ENCODE measurements at regions not wholly inside any gene's neighbourhood (a gene's known extent, or its start where the extent isn't known, plus 50 kb on each side); places are given as distances from the start of the nearest gene placed in this dataset.

DNA sequence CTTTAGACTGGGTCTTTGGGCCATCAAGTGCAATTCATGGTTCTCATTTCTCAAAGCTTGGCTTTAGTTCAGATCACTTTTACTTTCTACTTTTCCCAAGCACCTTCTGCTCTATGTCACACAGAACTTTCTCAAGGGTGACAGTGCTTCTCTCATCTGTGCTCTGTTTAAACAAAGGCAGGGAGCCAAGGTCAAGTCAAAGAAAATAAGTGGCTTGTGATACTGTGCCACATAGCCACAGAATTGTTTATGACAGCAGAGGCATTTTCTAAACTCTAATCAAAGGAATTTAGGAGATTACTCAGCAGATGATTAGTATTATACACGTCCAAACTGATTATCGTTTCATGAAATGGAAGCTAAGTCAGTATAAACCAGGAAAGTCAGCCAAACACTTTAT is 348.0 kb downstream of the HDGFL1 start:
- no peaks in the 10 kb centered on the region for H3K79me2 ChIP-seq (ENCODE audit: insufficient read depth, low read length)
- H2AFZ ChIP-seq (ENCODE audit: low read length), result no peak overlapping the region
- H3K9me3 ChIP-seq (ENCODE audit: low read length), result no peaks in the 10 kb centered on the region
- no peak overlapping the region for H3K4me3 ChIP-seq (ENCODE audit: low read depth, low read length, poor library complexity, severe bottlenecking)
- no peak overlapping the region for H3K9ac ChIP-seq (ENCODE audit: low read length)
- no peak overlapping the region for H3K27ac ChIP-seq (ENCODE audit: low read depth, low read length, poor library complexity, severe bottlenecking)
- H3K4me2 ChIP-seq (ENCODE audit: low read length), result no peak overlapping the region
- H3K27me3 ChIP-seq (ENCODE audit: insufficient read depth, low read length), result no peaks in the 10 kb centered on the region
- no peaks in the 10 kb centered on the region for H3F3A ChIP-seq (ENCODE audit: insufficient read depth, low read length)
- no peaks in the 10 kb centered on the region for H4K20me1 ChIP-seq (ENCODE audit: insufficient read depth, low read length)
- no peaks in the 10 kb centered on the region for H3K9me2 ChIP-seq (ENCODE audit: low read depth, low read length)
- no peaks in the 10 kb centered on the region for H3K36me3 ChIP-seq (ENCODE audit: insufficient read depth, low read length)
- H3K4me1 ChIP-seq (ENCODE audit: insufficient read depth, low read length, severe bottlenecking), result no peaks in the 10 kb centered on the region
- TF ChIP-seq, protein P1, sequence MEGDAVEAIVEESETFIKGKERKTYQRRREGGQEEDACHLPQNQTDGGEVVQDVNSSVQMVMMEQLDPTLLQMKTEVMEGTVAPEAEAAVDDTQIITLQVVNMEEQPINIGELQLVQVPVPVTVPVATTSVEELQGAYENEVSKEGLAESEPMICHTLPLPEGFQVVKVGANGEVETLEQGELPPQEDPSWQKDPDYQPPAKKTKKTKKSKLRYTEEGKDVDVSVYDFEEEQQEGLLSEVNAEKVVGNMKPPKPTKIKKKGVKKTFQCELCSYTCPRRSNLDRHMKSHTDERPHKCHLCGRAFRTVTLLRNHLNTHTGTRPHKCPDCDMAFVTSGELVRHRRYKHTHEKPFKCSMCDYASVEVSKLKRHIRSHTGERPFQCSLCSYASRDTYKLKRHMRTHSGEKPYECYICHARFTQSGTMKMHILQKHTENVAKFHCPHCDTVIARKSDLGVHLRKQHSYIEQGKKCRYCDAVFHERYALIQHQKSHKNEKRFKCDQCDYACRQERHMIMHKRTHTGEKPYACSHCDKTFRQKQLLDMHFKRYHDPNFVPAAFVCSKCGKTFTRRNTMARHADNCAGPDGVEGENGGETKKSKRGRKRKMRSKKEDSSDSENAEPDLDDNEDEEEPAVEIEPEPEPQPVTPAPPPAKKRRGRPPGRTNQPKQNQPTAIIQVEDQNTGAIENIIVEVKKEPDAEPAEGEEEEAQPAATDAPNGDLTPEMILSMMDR (IDR thresholded peaks at IDR 0.05; ENCODE audit: low read length), result no peak

DNA sequence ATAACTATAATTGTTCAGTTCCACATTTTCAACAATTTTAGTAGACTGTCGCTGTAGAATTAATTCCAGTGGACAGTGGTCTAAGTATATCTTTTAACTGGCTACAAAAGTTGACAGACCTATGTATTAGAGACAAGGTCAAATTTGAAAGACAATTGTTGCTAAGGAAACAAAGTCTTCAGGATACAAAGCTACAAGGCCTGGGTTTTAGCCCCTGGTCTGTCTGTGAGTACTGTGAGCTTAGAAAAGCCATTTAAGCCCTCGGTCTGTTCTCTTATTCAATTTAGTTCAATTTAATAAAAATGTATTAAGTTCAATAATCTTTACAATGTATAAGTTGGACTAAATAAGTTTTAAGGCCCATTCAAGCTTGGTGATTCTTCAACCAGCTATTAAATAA is 352.5 kb downstream of the HDGFL1 start:
- H3K4me3 ChIP-seq (ENCODE audit: low read depth, low read length, poor library complexity, severe bottlenecking), result no peak overlapping the region
- no peaks in the 10 kb centered on the region for H3K27me3 ChIP-seq (ENCODE audit: insufficient read depth, low read length)
- H3K4me1 ChIP-seq (ENCODE audit: insufficient read depth, low read length, severe bottlenecking), result no peaks in the 10 kb centered on the region
- H4K20me1 ChIP-seq (ENCODE audit: insufficient read depth, low read length), result no peaks in the 10 kb centered on the region
- no peak overlapping the region for H3K9ac ChIP-seq (ENCODE audit: low read length)
- no peaks in the 10 kb centered on the region for H3K36me3 ChIP-seq (ENCODE audit: insufficient read depth, low read length)
- no peak overlapping the region for H2AFZ ChIP-seq (ENCODE audit: low read length)
- H3F3A ChIP-seq (ENCODE audit: insufficient read depth, low read length), result no peaks in the 10 kb centered on the region
- no peaks in the 10 kb centered on the region for H3K9me2 ChIP-seq (ENCODE audit: low read depth, low read length)
- no peak for TF ChIP-seq EZH2 (IDR thresholded peaks at IDR 0.05; ENCODE audit: borderline replicate concordance, low read length)
- TF ChIP-seq, protein P1 (IDR thresholded peaks at IDR 0.05; ENCODE audit: low read length), result no peak
- H3K9me3 ChIP-seq (ENCODE audit: low read length), result no peaks in the 10 kb centered on the region
- H3K4me2 ChIP-seq (ENCODE audit: low read length), result no peak overlapping the region
- no peaks in the 10 kb centered on the region for H3K79me2 ChIP-seq (ENCODE audit: insufficient read depth, low read length)
- H3K27ac ChIP-seq (ENCODE audit: low read depth, low read length, poor library complexity, severe bottlenecking), result no peak overlapping the region

DNA sequence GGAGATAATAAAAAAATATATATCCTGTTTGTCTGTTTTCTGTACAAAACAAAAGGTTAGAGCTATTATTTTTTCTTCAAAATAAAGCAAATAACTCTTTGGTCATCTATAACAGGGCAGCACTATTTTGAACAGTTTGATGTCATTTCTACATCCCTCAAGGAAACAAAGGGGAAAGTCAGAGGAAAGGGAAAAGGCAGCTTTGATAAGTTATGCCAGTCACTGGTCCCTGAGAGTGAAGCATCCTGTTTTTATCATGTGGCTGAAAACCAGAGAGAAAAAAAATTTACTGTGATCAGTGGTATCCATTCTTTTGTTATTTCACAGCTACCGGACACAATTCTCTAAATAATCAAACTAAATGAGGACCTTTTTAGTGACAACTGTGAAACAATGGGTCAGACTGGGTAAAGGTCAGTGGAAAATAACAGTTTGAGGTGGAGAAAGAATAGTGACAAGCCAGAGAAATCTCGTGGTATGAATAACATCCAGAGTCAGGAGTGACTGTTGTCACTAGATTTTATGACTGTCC is 356.0 kb downstream of the HDGFL1 start:
- H3K36me3 ChIP-seq (ENCODE audit: insufficient read depth, low read length), result no peaks in the 10 kb centered on the region
- no peak overlapping the region for H3K4me3 ChIP-seq (ENCODE audit: low read depth, low read length, poor library complexity, severe bottlenecking)
- no peaks in the 10 kb centered on the region for H3K79me2 ChIP-seq (ENCODE audit: insufficient read depth, low read length)
- no peaks in the 10 kb centered on the region for H3K4me1 ChIP-seq (ENCODE audit: insufficient read depth, low read length, severe bottlenecking)
- no peaks in the 10 kb centered on the region for H3F3A ChIP-seq (ENCODE audit: insufficient read depth, low read length)
- H3K9me2 ChIP-seq (ENCODE audit: low read depth, low read length), result no peaks in the 10 kb centered on the region
- no peak overlapping the region for H3K9ac ChIP-seq (ENCODE audit: low read length)
- no peak for TF ChIP-seq EZH2 (IDR thresholded peaks at IDR 0.05; ENCODE audit: borderline replicate concordance, low read length)
- TF ChIP-seq, protein P1 (IDR thresholded peaks at IDR 0.05; ENCODE audit: low read length), result no peak
- H2AFZ ChIP-seq (ENCODE audit: low read length), result no peak overlapping the region
- H3K9me3 ChIP-seq (ENCODE audit: low read length), result no peaks in the 10 kb centered on the region
- no peaks in the 10 kb centered on the region for H4K20me1 ChIP-seq (ENCODE audit: insufficient read depth, low read length)
- no peaks in the 10 kb centered on the region for H3K27me3 ChIP-seq (ENCODE audit: insufficient read depth, low read length)
- H3K4me2 ChIP-seq (ENCODE audit: low read length), result no peak overlapping the region
- no peak overlapping the region for H3K27ac ChIP-seq (ENCODE audit: low read depth, low read length, poor library complexity, severe bottlenecking)

Measured in OCI-LY1 (cell line).